Eye (tissue), 1 donor: ENCODE measurements at regions not wholly inside any gene's neighbourhood (a gene's known extent, or its start where the extent isn't known, plus 50 kb on each side); places are given as distances from the start of the nearest gene placed in this dataset.
A peak's percentile ranks its signal among the peaks of the same experiment; 100 is the strongest.
"Not testable (repeated sequence)": the region's sequence is repeated elsewhere in the genome, so short reads cannot be mapped to it uniquely, and the experiment has no call there.

Experiments
- DNase-seq: peaks from one replicate; pipeline ENCODE4 v3.0.0-alpha.2; 2015

GRCh38 chr1:245102149-245102548 is 52.6 kb upstream of the KIF26B start:
- DNase-seq: not testable (repeated sequence)

- no peak for DNase-seq
These were observed 55.4 kb upstream of the KIF26B start for GRCh38 chr1:245099401-245099800.

- no peak for DNase-seq
These were observed 55.9 kb upstream of the KIF26B start for GRCh38 chr1:245098924-245099323.

- DNase-seq: no peak
These were observed 58.3 kb upstream of the KIF26B start for GRCh38 chr1:245096311-245097066.

GRCh38 chr1:245095903-245096302 is 58.9 kb upstream of the KIF26B start:
- no peak for DNase-seq

- DNase-seq: no peak
These were observed 59.8 kb upstream of the KIF26B start for GRCh38 chr1:245094954-245095353.

- DNase-seq: no peak
These were observed 60.7 kb upstream of the KIF26B start for GRCh38 chr1:245094092-245094491.

GRCh38 chr1:245092638-245092976 is 62.2 kb upstream of the KIF26B start:
- no peak for DNase-seq

- DNase-seq: no peak
These were observed 62.8 kb upstream of the KIF26B start for GRCh38 chr1:245091818-245092637.

GRCh38 chr1:245091171-245091621 is 63.6 kb upstream of the KIF26B start:
- DNase-seq: no peak

GRCh38 chr1:245090491-245091090 is 64.2 kb upstream of the KIF26B start:
- DNase-seq: no peak

GRCh38 chr1:245087723-245088122 is 67.1 kb upstream of the KIF26B start:
- DNase-seq: no peak

- DNase-seq: no peak
These were observed 68.3 kb upstream of the KIF26B start for GRCh38 chr1:245086389-245086969.

- DNase-seq: no peak
These were observed 69.2 kb upstream of the KIF26B start for GRCh38 chr1:245085508-245086095.

GRCh38 chr1:245084551-245084950 is 70.2 kb upstream of the KIF26B start:
- no peak for DNase-seq

- DNase-seq: peak; percentile 56
These were observed 75.7 kb upstream of the KIF26B start for GRCh38 chr1:245079021-245079609.

GRCh38 chr1:245074898-245075297 is 79.9 kb upstream of the KIF26B start:
- no peak for DNase-seq

GRCh38 chr1:245074232-245074747 is 80.5 kb upstream of the KIF26B start:
- peak; percentile 37 for DNase-seq

- DNase-seq: no peak
These were observed 83.8 kb upstream of the KIF26B start for GRCh38 chr1:245070836-245071615.

- DNase-seq: no peak
These were observed 87.5 kb upstream of the KIF26B start for GRCh38 chr1:245067257-245067656.

GRCh38 chr1:245062741-245063305 is 92.0 kb upstream of the KIF26B start:
- DNase-seq: no peak
